C4-2B (cell line): ENCODE measurements at regions not wholly inside any gene's neighbourhood (a gene's known extent, or its start where the extent isn't known, plus 50 kb on each side); places are given as distances from the start of the nearest gene placed in this dataset.

Experiments
- ZFX ChIP-seq: fragments of 450-650 bp; IDR thresholded peaks from 2 replicates; pipeline ENCODE4 v1.6.1; 2017
- TF ChIP-seq, protein P1 (sequence below): fragments of 450-650 bp; conservative IDR thresholded peaks from 2 replicates; pipeline ENCODE4 v1.5.1; 2017; ENCODE audit warnings: mild to moderate bottlenecking

DNA sequence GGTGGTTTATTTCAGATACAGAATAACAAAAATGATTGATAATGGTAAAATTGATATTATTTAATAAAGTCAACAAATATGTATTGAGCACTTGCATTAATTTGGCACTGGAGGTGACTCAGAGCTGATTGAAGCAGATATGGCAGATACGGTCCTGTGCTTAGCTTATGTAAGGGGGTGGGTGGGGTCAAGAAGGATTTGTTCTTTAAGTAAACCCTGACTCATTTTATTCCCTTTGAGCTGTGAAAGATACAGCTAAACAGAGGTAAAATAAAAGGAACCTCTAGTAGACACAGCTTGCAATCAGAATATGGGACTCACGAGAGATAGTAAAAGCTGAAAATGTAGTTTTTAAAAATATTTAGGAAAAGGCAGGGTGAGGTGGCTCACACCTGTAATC, 201.3 kb upstream of the CLINT1 start:
- TF ChIP-seq, protein P1, sequence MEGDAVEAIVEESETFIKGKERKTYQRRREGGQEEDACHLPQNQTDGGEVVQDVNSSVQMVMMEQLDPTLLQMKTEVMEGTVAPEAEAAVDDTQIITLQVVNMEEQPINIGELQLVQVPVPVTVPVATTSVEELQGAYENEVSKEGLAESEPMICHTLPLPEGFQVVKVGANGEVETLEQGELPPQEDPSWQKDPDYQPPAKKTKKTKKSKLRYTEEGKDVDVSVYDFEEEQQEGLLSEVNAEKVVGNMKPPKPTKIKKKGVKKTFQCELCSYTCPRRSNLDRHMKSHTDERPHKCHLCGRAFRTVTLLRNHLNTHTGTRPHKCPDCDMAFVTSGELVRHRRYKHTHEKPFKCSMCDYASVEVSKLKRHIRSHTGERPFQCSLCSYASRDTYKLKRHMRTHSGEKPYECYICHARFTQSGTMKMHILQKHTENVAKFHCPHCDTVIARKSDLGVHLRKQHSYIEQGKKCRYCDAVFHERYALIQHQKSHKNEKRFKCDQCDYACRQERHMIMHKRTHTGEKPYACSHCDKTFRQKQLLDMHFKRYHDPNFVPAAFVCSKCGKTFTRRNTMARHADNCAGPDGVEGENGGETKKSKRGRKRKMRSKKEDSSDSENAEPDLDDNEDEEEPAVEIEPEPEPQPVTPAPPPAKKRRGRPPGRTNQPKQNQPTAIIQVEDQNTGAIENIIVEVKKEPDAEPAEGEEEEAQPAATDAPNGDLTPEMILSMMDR: no peak
- no peak for TF ChIP-seq ZFX
